H9 (cell line): ENCODE measurements at regions not wholly inside any gene's neighbourhood (a gene's known extent, or its start where the extent isn't known, plus 50 kb on each side); places are given as distances from the start of the nearest gene placed in this dataset.

Experiments used
- DNase-seq: peaks from one replicate; pipeline ENCODE4 v3.0.0-alpha.2; 2017
- H2AFZ ChIP-seq: one replicate; pipeline ENCODE4 v1.6.1; 2013; ENCODE audit warnings: mild to moderate bottlenecking, low read length, control low read depth, moderate library complexity
- H2AK5ac ChIP-seq: 2 replicates; pipeline ENCODE4 v1.6.1; 2013; ENCODE audit warnings: low read length, control low read depth, mixed read lengths; ENCODE audit not compliant: insufficient read length
- H2BK120ac ChIP-seq: one replicate; pipeline ENCODE4 v1.6.1; 2013; ENCODE audit warnings: low read depth, mild to moderate bottlenecking, low read length, control low read depth, inconsistent platforms; ENCODE audit not compliant: poor library complexity, severe bottlenecking
- H2BK12ac ChIP-seq: 2 replicates; pipeline ENCODE4 v1.6.1; 2013; ENCODE audit warnings: low read length, control low read depth, mixed read lengths, low read depth; ENCODE audit not compliant: insufficient read length
- H2BK15ac ChIP-seq: 2 replicates; pipeline ENCODE4 v1.6.1; 2013; ENCODE audit warnings: low read depth, low read length, control low read depth
- H2BK20ac ChIP-seq: one replicate; pipeline ENCODE4 v1.6.1; 2013; ENCODE audit warnings: low read depth, mild to moderate bottlenecking, low read length, control low read depth, inconsistent platforms; ENCODE audit not compliant: poor library complexity, severe bottlenecking
- H2BK5ac ChIP-seq: 2 replicates; pipeline ENCODE4 v1.6.1; 2013; ENCODE audit warnings: low read length, control low read depth, mixed read lengths; ENCODE audit not compliant: insufficient read length
- H3K14ac ChIP-seq: 2 replicates; pipeline ENCODE4 v1.6.1; 2013; ENCODE audit warnings: low read length, control low read depth; ENCODE audit not compliant: insufficient read depth
- H3K18ac ChIP-seq: 2 replicates; pipeline ENCODE4 v1.6.1; 2013; ENCODE audit warnings: low read depth, mild to moderate bottlenecking, mixed read lengths, low read length, control low read depth; ENCODE audit not compliant: insufficient read length
- H3K23ac ChIP-seq: 2 replicates; pipeline ENCODE4 v1.6.1; 2013; ENCODE audit warnings: low read length, control low read depth, mixed read lengths, low read depth; ENCODE audit not compliant: insufficient read length
- H3K23me2 ChIP-seq: 2 replicates; pipeline ENCODE4 v1.6.1; 2013; ENCODE audit warnings: low read depth, mild to moderate bottlenecking, mixed read lengths, low read length, control low read depth; ENCODE audit not compliant: insufficient read length, poor library complexity, severe bottlenecking
- H3K27ac ChIP-seq: 2 replicates; pipeline ENCODE4 v1.5.1; 2013; ENCODE audit warnings: low read length, control low read depth, mixed read lengths, low read depth; ENCODE audit not compliant: insufficient read length
- H3K27me3 ChIP-seq: 2 replicates; pipeline ENCODE4 v1.6.1; 2013; ENCODE audit warnings: low read length, control low read depth, inconsistent platforms; ENCODE audit not compliant: insufficient read depth
- H3K4ac ChIP-seq: 2 replicates; pipeline ENCODE4 v1.6.1; 2013; ENCODE audit warnings: low read depth, mild to moderate bottlenecking, control low read depth, inconsistent platforms, low read length, moderate library complexity
- H3K4me1 ChIP-seq: 2 replicates; pipeline ENCODE4 v1.6.1; 2013; ENCODE audit warnings: low read length, control low read depth, inconsistent platforms; ENCODE audit not compliant: insufficient read depth
- H3K4me2 ChIP-seq: 2 replicates; pipeline ENCODE4 v1.6.1; 2013; ENCODE audit warnings: low read length, control low read depth, mixed read lengths; ENCODE audit not compliant: insufficient read length, insufficient read depth
- H3K56ac ChIP-seq: 2 replicates; pipeline ENCODE4 v1.6.1; 2013; ENCODE audit warnings: low read depth, mild to moderate bottlenecking, mixed read lengths, low read length, control low read depth; ENCODE audit not compliant: insufficient read length
- H3K79me1 ChIP-seq: 2 replicates; pipeline ENCODE4 v1.6.1; 2013; ENCODE audit warnings: low read depth, mild to moderate bottlenecking, moderate library complexity, low read length, control low read depth, inconsistent platforms; ENCODE audit not compliant: insufficient read depth, poor library complexity, severe bottlenecking
- H3K79me2 ChIP-seq: 2 replicates; pipeline ENCODE4 v1.6.1; 2013; ENCODE audit warnings: low read length, control low read depth, inconsistent platforms; ENCODE audit not compliant: insufficient read depth
- H3K9ac ChIP-seq: 2 replicates; pipeline ENCODE4 v1.6.1; 2013; ENCODE audit warnings: low read length, control low read depth, mixed read lengths; ENCODE audit not compliant: insufficient read length; ENCODE audit errors: extremely low read depth
- H3K9me3 ChIP-seq: one replicate; pipeline ENCODE4 v1.6.1; 2013; ENCODE audit warnings: low read depth, low read length, inconsistent platforms; ENCODE audit not compliant: control insufficient read depth
- H3T11ph ChIP-seq: one replicate; pipeline ENCODE4 v1.6.1; 2013; ENCODE audit warnings: mild to moderate bottlenecking, low read length, control low read depth, inconsistent platforms
- H4K20me1 ChIP-seq: one replicate; pipeline ENCODE4 v1.6.1; 2013; ENCODE audit not compliant: control insufficient read depth, insufficient read length, insufficient read depth
- H4K5ac ChIP-seq: 2 replicates; pipeline ENCODE4 v1.6.1; 2013; ENCODE audit warnings: low read depth, mild to moderate bottlenecking, mixed read lengths, low read length, control low read depth; ENCODE audit not compliant: insufficient read length
- H4K8ac ChIP-seq: replicated peaks from 2 replicates; pipeline ENCODE4 v1.6.1; 2013; ENCODE audit warnings: low read length, control low read depth, mixed read lengths, low read depth; ENCODE audit not compliant: insufficient read length
- H4K91ac ChIP-seq: 2 replicates; pipeline ENCODE4 v1.6.1; 2013; ENCODE audit warnings: low read depth, mild to moderate bottlenecking, moderate library complexity, mixed read lengths, low read length, control low read depth; ENCODE audit not compliant: insufficient read length
- H3K27ac Mint-ChIP-seq, 3 experiments: 2 replicates in 2 of 3; 3 replicates in 1 of 3; pipeline ENCODE4 v1.8.0; 2020 to 2021; ENCODE audit warnings: mixed read lengths in 3 of 3, mild to moderate bottlenecking in 1 of 3, moderate library complexity in 1 of 3
- H3K27me3 Mint-ChIP-seq: 2 replicates; pipeline ENCODE4 v1.8.0; 2021; ENCODE audit warnings: low read depth, mild to moderate bottlenecking, moderate library complexity, mixed read lengths
- H3K36me3 Mint-ChIP-seq, 3 experiments: 2 replicates in 2 of 3; 3 replicates in 1 of 3; pipeline ENCODE4 v1.8.0; 2020 to 2021; ENCODE audit warnings: low read depth in 3 of 3, mixed read lengths in 3 of 3; ENCODE audit not compliant: insufficient read depth in 1 of 3
- H3K4me1 Mint-ChIP-seq, 2 experiments: 2 replicates each; pipeline ENCODE4 v1.8.0; 2020; ENCODE audit warnings: mixed read lengths in 2 of 2
- H3K4me3 Mint-ChIP-seq, 2 experiments: 2 replicates in 1 of 2; 3 replicates in 1 of 2; pipeline ENCODE4 v1.8.0; 2020 to 2021; ENCODE audit warnings: mild to moderate bottlenecking in 2 of 2, mixed read lengths in 2 of 2, moderate library complexity in 1 of 2
- H3K9me3 Mint-ChIP-seq, 2 experiments: 2 replicates in 1 of 2; 3 replicates in 1 of 2; pipeline ENCODE4 v1.8.0; 2020; ENCODE audit warnings: mild to moderate bottlenecking in 2 of 2, mixed read lengths in 2 of 2, moderate library complexity in 1 of 2
- WGBS: extraction: QIAGEN DNeasy Blood & Tissue Kit; methylation state at CpG from one replicate; pipeline ENCODE4 v1.1.7; 2013; ENCODE audit warnings: missing lambda C conversion rate, low lambda C conversion rate, mixed read lengths; ENCODE audit not compliant: insufficient read length; ENCODE audit errors: extremely low coverage; 5-methylcytosine and 5-hydroxymethylcytosine counted together
- TF ChIP-seq, protein P1 (sequence below): fragments of 200-600 bp; sonication (generic); conservative IDR thresholded peaks from 3 replicates; pipeline ENCODE4 v1.8.0; 2021; ENCODE audit warnings: antibody characterized with exemption, mild to moderate bottlenecking

- Histone ChIP-seq H3K23me2 (no peaks in the 10 kb centered on the region), H2BK12ac (no peak overlapping the region), H3T11ph (no peak overlapping the region), H3K27me3 (no peaks in the 10 kb centered on the region), H3K18ac (no peak overlapping the region), H3K23ac (no peak overlapping the region), H3K4me2 (no peak overlapping the region), H2BK120ac (no peak overlapping the region), H4K91ac (no peak overlapping the region), H3K14ac (no peak overlapping the region), H2BK20ac (no peak overlapping the region), H4K8ac (no peak overlapping the region), H4K20me1 (no peaks in the 10 kb centered on the region), H2BK15ac (no peak overlapping the region), H3K9ac (no peak overlapping the region), H3K79me2 (no peaks in the 10 kb centered on the region), H4K5ac (no peak overlapping the region), H3K4me1 (no peaks in the 10 kb centered on the region), H2BK5ac (no peak overlapping the region), H3K9me3 (no peaks in the 10 kb centered on the region), H2AFZ (no peak overlapping the region), H3K79me1 (no peaks in the 10 kb centered on the region), H2AK5ac (no peak overlapping the region), H3K27ac (no peak overlapping the region), H3K56ac (no peak overlapping the region), H3K4ac (no peak overlapping the region)
- no peak overlapping the region for H3K4me3 Mint-ChIP-seq
- H3K9me3 Mint-ChIP-seq, result no peaks in the 10 kb centered on the region
- no peak for DNase-seq
- TF ChIP-seq, protein P1, sequence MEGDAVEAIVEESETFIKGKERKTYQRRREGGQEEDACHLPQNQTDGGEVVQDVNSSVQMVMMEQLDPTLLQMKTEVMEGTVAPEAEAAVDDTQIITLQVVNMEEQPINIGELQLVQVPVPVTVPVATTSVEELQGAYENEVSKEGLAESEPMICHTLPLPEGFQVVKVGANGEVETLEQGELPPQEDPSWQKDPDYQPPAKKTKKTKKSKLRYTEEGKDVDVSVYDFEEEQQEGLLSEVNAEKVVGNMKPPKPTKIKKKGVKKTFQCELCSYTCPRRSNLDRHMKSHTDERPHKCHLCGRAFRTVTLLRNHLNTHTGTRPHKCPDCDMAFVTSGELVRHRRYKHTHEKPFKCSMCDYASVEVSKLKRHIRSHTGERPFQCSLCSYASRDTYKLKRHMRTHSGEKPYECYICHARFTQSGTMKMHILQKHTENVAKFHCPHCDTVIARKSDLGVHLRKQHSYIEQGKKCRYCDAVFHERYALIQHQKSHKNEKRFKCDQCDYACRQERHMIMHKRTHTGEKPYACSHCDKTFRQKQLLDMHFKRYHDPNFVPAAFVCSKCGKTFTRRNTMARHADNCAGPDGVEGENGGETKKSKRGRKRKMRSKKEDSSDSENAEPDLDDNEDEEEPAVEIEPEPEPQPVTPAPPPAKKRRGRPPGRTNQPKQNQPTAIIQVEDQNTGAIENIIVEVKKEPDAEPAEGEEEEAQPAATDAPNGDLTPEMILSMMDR, result no peak
- H3K36me3 Mint-ChIP-seq, result no peaks in the 10 kb centered on the region
- H3K4me1 Mint-ChIP-seq, result peaks cover 3 to 9% of the 10 kb centered on the region in 2 experiments; a peak in 3 of 4 replicates
- H3K27me3 Mint-ChIP-seq, result no peaks in the 10 kb centered on the region; the same call in 1 of the 2 replicates
- no CpG with 5 or more reads among the region's 4 CpGs for WGBS
- peak overlapping the region in 1 of 3 experiments; percentile 54; a peak in 1 of 7 replicates for H3K27ac Mint-ChIP-seq
Measured at GRCh38 chr1:208524376-208524775, 280.2 kb upstream of the PLXNA2 start.
